Upper lobe of right lung (tissue), 1 donor: ENCODE measurements at regions not wholly inside any gene's neighbourhood (a gene's known extent, or its start where the extent isn't known, plus 50 kb on each side); places are given as distances from the start of the nearest gene placed in this dataset.

Experiments
- ATAC-seq: fragments of 200-7000 bp; cut with Tn5 transposase; one replicate; pipeline ENCODE4 v1.9.1; 2020; ENCODE audit warnings: mild to moderate bottlenecking, moderate library complexity
- DNase-seq: peaks from one replicate; pipeline ENCODE4 v3.0.0-alpha.2; 2020
- H3K27ac ChIP-seq: fragments of 200-600 bp; one replicate; pipeline ENCODE4 v1.8.0; 2022
- H3K27me3 ChIP-seq: fragments of 200-600 bp; one replicate; pipeline ENCODE4 v1.8.0; 2022; ENCODE audit warnings: mild to moderate bottlenecking
- H3K36me3 ChIP-seq: fragments of 200-600 bp; one replicate; pipeline ENCODE4 v1.8.0; 2022
- H3K4me1 ChIP-seq: fragments of 200-600 bp; one replicate; pipeline ENCODE4 v1.8.0; 2022
- H3K4me3 ChIP-seq: fragments of 200-600 bp; one replicate; pipeline ENCODE4 v1.8.0; 2022; ENCODE audit warnings: mild to moderate bottlenecking
- H3K9me3 ChIP-seq: fragments of 200-600 bp; one replicate; pipeline ENCODE4 v1.8.0; 2022
- intact Hi-C: fragments of 100-400 bp; cut with DNase I; formaldehyde crosslinking; loops from one replicate; pipeline ENCODE4 v1.11.0; 2022
- TF ChIP-seq, protein P1 (sequence below): fragments of 200-600 bp; IDR thresholded peaks from one replicate; pipeline ENCODE4 v1.8.0; 2022; ENCODE audit warnings: antibody characterized with exemption
- donor health status: DM: no; HTN: yes; CAD: no; lungs with severe emphysema.

DNA sequence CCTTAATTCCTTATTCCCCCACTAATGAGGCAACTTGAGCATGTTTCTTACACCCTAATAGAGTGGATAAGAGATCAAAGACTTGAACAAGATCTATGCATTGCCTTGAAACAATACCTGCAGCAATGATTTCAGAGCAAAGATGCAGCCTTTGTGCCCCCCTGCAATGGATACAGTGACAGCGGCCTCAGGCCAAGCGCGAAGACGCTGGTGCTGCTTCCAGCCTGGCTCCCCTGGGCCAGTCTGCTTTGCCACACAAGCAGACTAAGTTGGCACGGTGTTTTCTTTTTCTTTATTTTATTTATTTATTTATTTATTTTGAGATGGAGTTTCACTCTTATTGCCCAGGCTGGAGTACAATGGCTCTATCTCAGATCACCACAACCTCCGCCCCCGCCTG lies 179.8 kb upstream of the S1PR3 start:
- no peaks in the 10 kb centered on the region for H3K4me1 ChIP-seq
- ATAC-seq (no peak), DNase-seq (no peak)
- H3K36me3 ChIP-seq = no peaks in the 10 kb centered on the region
- TF ChIP-seq, protein P1, sequence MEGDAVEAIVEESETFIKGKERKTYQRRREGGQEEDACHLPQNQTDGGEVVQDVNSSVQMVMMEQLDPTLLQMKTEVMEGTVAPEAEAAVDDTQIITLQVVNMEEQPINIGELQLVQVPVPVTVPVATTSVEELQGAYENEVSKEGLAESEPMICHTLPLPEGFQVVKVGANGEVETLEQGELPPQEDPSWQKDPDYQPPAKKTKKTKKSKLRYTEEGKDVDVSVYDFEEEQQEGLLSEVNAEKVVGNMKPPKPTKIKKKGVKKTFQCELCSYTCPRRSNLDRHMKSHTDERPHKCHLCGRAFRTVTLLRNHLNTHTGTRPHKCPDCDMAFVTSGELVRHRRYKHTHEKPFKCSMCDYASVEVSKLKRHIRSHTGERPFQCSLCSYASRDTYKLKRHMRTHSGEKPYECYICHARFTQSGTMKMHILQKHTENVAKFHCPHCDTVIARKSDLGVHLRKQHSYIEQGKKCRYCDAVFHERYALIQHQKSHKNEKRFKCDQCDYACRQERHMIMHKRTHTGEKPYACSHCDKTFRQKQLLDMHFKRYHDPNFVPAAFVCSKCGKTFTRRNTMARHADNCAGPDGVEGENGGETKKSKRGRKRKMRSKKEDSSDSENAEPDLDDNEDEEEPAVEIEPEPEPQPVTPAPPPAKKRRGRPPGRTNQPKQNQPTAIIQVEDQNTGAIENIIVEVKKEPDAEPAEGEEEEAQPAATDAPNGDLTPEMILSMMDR = no peak
- intact Hi-C loops = no loop called here
- no peaks in the 10 kb centered on the region for H3K27me3 ChIP-seq
- no peak overlapping the region for H3K27ac ChIP-seq
- H3K9me3 ChIP-seq = no peaks in the 10 kb centered on the region
- H3K4me3 ChIP-seq = no peak overlapping the region

DNA sequence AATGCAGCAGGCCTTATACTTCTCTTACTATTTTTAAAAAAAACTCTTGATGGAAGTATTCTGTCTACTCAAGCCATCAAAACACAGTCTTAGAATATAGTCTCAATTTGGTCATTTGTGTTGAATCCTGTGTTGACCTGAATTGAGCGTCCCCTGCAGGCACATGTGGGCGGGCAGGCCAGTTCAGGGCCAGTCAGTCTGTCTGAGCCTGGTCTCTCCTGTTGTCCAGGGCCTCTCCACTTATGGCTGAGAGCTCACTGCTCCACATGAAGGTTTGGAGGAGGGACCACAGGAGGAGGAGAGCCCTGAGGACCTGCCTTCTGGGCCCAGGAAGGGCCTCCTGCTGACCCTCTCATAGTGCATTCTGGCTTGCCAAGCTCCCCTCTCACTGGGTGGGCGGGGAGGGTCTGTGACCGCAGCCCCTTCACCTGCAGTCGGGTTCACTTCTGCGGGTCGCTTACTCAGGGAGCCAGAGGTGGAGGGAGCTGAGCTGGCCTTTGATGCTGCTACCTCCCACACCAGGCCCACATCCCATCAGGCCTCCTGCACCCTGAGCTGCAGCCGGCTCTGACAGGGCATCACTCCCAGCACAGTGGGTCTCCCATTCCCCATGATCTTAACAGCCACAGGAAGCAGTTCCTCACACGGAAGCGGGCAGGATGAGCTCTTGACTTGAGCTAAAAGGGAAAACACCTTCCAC lies 178.2 kb upstream of the S1PR3 start:
- no peaks in the 10 kb centered on the region for H3K9me3 ChIP-seq
- no peaks in the 10 kb centered on the region for H3K36me3 ChIP-seq
- TF ChIP-seq, protein P1 = no peak
- H3K4me1 ChIP-seq = no peaks in the 10 kb centered on the region
- DNase-seq (no peak), ATAC-seq (no peak)
- H3K4me3 ChIP-seq = no peak overlapping the region
- no peak overlapping the region for H3K27ac ChIP-seq
- intact Hi-C loops = no loop called here
- H3K27me3 ChIP-seq = no peaks in the 10 kb centered on the region

DNA sequence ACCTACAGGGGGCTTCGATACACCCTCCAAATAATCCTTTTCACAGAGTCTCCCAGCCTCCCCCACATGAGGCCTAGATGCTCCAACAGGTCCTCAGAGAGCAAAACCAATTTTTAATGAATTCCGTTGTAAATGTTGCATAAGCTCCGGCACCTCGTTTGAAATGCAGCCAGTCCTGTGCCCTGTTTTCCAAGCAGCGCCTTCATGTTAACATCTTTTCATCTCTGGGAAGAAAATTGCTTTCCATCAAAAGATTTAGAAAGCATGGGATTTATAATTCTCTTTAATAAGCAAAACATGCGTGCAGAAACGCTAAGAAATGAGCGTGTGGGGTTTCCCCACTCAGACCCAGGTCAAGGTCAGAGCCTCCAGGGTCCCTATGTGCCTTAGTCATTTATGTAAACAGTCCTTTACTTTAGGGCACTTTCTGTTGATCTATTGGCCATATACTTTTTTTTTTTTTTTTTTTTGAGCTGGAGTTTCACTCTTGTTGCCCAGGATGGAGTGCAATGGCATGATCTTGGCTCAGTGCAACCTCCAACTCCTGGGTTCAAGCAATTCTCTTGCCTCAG lies 177.5 kb upstream of the S1PR3 start:
- no peaks in the 10 kb centered on the region for H3K27me3 ChIP-seq
- TF ChIP-seq, protein P1 = no peak
- DNase-seq = no peak
- no peaks in the 10 kb centered on the region for H3K9me3 ChIP-seq
- no peaks in the 10 kb centered on the region for H3K36me3 ChIP-seq
- ATAC-seq = no peak
- no peaks in the 10 kb centered on the region for H3K4me1 ChIP-seq
- no peak overlapping the region for H3K4me3 ChIP-seq
- no peak overlapping the region for H3K27ac ChIP-seq
- intact Hi-C loops = no loop called here

DNA sequence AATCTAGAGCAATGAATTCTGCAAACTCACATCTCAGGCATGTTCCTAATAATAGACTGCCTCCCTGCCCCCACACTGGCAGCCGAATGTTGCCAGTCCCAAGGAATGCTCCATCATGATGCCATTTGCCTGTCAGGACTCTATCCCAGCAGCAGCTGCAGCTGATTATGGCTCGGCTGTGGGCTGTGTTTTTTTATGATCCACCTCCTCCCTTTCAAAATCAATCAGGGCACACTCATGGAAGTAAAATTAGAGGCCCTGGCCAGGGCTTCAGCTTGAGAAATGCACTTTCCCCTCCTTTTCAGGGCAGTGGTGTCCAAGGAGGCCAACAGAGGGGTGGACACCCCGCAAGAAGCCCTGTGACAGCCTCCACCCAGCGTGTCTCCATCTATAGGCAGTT lies 176.7 kb upstream of the S1PR3 start:
- TF ChIP-seq, protein P1 = no peak
- no peak for DNase-seq
- ATAC-seq = peak; percentile 20

DNA sequence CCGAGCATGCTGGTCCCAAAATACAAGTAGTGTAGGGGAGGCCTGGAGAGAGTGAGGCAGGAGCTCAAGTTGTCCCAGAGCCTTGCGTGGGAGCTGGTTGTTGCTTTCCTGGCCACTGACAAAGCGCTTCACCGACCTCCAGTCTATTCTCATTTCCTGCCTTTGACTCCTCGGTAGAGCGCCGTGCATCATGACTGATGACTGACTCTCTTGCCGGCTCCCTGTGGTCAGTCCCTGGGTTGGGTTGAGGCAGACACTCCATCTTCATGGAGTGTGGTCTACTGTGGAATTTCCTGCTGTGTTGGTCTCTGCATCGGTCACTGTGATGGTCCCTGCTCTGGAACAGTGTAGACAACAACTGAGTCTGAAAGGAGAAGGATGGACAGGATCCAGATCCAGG lies 175.1 kb upstream of the S1PR3 start:
- Histone ChIP-seq H3K36me3 (no peaks in the 10 kb centered on the region), H3K27me3 (no peaks in the 10 kb centered on the region), H3K27ac (no peak overlapping the region), H3K9me3 (no peaks in the 10 kb centered on the region), H3K4me3 (no peak overlapping the region), H3K4me1 (no peaks in the 10 kb centered on the region)
- intact Hi-C loops = no loop called here
- TF ChIP-seq, protein P1 = no peak
- DNase-seq (no peak), ATAC-seq (no peak)

More for the DNA sequence above, 176.7 kb upstream of the S1PR3 start:
- Histone ChIP-seq H3K27ac (no peak overlapping the region), H3K9me3 (no peaks in the 10 kb centered on the region), H3K4me3 (no peak overlapping the region), H3K36me3 (no peaks in the 10 kb centered on the region), H3K27me3 (no peaks in the 10 kb centered on the region), H3K4me1 (no peaks in the 10 kb centered on the region)
- intact Hi-C loops = no loop called here
